ENCODE measurements at regions not wholly inside any gene's neighbourhood (a gene's known extent, or its start where the extent isn't known, plus 50 kb on each side); places are given as distances from the start of the nearest gene placed in this dataset.
A peak's percentile ranks its signal among the peaks of the same experiment; 100 is the strongest.

- Histone ChIP-seq H3K27me3 (ENCODE audit: control insufficient read depth in 4 of 4, insufficient read depth in 4 of 4, low read length in 3 of 4) (no peaks in the 10 kb centered on the region), H3K4me1 (ENCODE audit: control insufficient read depth in 4 of 4, insufficient read depth in 4 of 4, low read length in 3 of 4) (peaks cover 0 to 3% (median 0%) of the 10 kb centered on the region in 4 donors), H3K36me3 (ENCODE audit: control insufficient read depth in 4 of 4, insufficient read depth in 3 of 4, low read depth in 1 of 4, low read length in 3 of 4) (no peaks in the 10 kb centered on the region), H3K27ac (ENCODE audit: low read depth in 1 of 2, low read length in 2 of 2) (no peak overlapping the region), H3K9me3 (ENCODE audit: control insufficient read depth in 4 of 4, low read length in 3 of 4) (no peaks in the 10 kb centered on the region), H3K9ac (ENCODE audit: low read depth in 1 of 2, low read length in 2 of 2) (no peak overlapping the region), H3K4me3 (ENCODE audit: low read depth in 1 of 3, low read length in 3 of 3) (no peak overlapping the region)
- no peak for TF ChIP-seq GABPA (IDR thresholded peaks at IDR 0.05 in 1 of 2, conservative IDR thresholded peaks at IDR 0.05 in 1 of 2)
- TF ChIP-seq RXRA (IDR thresholded peaks at IDR 0.05), result no peak
- TF ChIP-seq FOXA2 (IDR thresholded peaks at IDR 0.05), result no peak
- no peak for TF ChIP-seq ATF3 (IDR thresholded peaks at IDR 0.05)
- no peak for TF ChIP-seq MAX (IDR thresholded peaks at IDR 0.05)
- TF ChIP-seq YY1 (IDR thresholded peaks at IDR 0.05), result no peak
- no peak for TF ChIP-seq HNF4A (conservative IDR thresholded peaks at IDR 0.05)
- TF ChIP-seq HNF4G (IDR thresholded peaks at IDR 0.05), result no peak
- no peak for TF ChIP-seq JUND (IDR thresholded peaks at IDR 0.05)
- no peak for TF ChIP-seq FOXA1 (IDR thresholded peaks at IDR 0.05)
- no peak for TF ChIP-seq TAF1 (conservative IDR thresholded peaks at IDR 0.05)
- TF ChIP-seq ZBTB33 (IDR thresholded peaks at IDR 0.05), result no peak
- no peak for TF ChIP-seq RAD21 (IDR thresholded peaks at IDR 0.05)
- no peak for TF ChIP-seq REST (IDR thresholded peaks at IDR 0.05)
- 19% methylated on average over 1 of the region's 1 CpG for WGBS
- DNase-seq (ENCODE audit: low spot score), result no peak
Measured at GRCh38 chr13:69545551-69545950, 562.1 kb upstream of the ATXN8OS start.

- no peaks in the 10 kb centered on the region for H3K27me3 ChIP-seq (ENCODE audit: control insufficient read depth in 4 of 4, insufficient read depth in 4 of 4, low read length in 3 of 4)
- H3K36me3 ChIP-seq (ENCODE audit: control insufficient read depth in 4 of 4, insufficient read depth in 3 of 4, low read depth in 1 of 4, low read length in 3 of 4), result no peaks in the 10 kb centered on the region
- H3K4me1 ChIP-seq (ENCODE audit: control insufficient read depth in 4 of 4, insufficient read depth in 4 of 4, low read length in 3 of 4), result no peaks in the 10 kb centered on the region
- 50% methylated on average over 2 of the region's 2 CpGs for WGBS
- H3K27ac ChIP-seq (ENCODE audit: low read depth in 1 of 2, low read length in 2 of 2), result no peak overlapping the region
- no peaks in the 10 kb centered on the region for H3K9me3 ChIP-seq (ENCODE audit: control insufficient read depth in 4 of 4, low read length in 3 of 4)
- DNase-seq (ENCODE audit: low spot score), result no peak
- H3K4me3 ChIP-seq (ENCODE audit: low read depth in 1 of 3, low read length in 3 of 3), result no peak overlapping the region
- H3K9ac ChIP-seq (ENCODE audit: low read depth in 1 of 2, low read length in 2 of 2), result no peak overlapping the region
- TF ChIP-seq EGR1 (IDR thresholded peaks at IDR 0.05; ENCODE audit: low read depth in 2 of 2) (no peak), YY1 (IDR thresholded peaks at IDR 0.05) (no peak), TAF1 (conservative IDR thresholded peaks at IDR 0.05) (no peak), GABPA (IDR thresholded peaks at IDR 0.05 in 1 of 2, conservative IDR thresholded peaks at IDR 0.05 in 1 of 2) (no peak), HNF4G (IDR thresholded peaks at IDR 0.05) (no peak), REST (IDR thresholded peaks at IDR 0.05) (no peak), FOXA2 (IDR thresholded peaks at IDR 0.05) (no peak), MAX (IDR thresholded peaks at IDR 0.05) (no peak), ZBTB33 (IDR thresholded peaks at IDR 0.05) (no peak), CTCF (IDR thresholded peaks at IDR 0.05; ENCODE audit: low read depth, low read length, missing input control) (peak; percentile 22), FOXA1 (IDR thresholded peaks at IDR 0.05) (no peak)
Measured at GRCh38 chr13:69524459-69525150, 583.0 kb upstream of the ATXN8OS start.
